ENCODE measurements at regions not wholly inside any gene's neighbourhood (a gene's known extent, or its start where the extent isn't known, plus 50 kb on each side); places are given as distances from the start of the nearest gene placed in this dataset.

DNA sequence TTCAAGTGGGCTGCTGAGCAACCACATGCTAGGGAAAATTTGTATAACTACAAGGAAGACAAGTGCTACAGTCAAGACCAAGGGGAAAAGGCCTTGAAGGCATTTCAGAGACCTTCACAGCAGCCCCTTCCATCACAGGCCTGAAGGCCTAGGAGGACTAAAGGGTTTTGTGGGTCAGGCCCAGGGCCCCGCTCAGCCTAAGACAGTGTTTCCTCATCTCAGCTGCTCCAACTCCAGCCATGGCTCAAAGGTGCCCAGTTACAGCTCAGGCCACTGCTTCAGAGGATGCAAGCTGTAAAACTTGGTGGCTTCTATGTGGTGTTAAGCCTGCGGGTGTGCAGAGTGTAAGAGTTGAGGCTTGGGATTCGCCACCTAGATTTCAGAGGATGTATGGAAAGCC is 260.5 kb downstream of the NXPE2 start:
- TF ChIP-seq, protein P1, sequence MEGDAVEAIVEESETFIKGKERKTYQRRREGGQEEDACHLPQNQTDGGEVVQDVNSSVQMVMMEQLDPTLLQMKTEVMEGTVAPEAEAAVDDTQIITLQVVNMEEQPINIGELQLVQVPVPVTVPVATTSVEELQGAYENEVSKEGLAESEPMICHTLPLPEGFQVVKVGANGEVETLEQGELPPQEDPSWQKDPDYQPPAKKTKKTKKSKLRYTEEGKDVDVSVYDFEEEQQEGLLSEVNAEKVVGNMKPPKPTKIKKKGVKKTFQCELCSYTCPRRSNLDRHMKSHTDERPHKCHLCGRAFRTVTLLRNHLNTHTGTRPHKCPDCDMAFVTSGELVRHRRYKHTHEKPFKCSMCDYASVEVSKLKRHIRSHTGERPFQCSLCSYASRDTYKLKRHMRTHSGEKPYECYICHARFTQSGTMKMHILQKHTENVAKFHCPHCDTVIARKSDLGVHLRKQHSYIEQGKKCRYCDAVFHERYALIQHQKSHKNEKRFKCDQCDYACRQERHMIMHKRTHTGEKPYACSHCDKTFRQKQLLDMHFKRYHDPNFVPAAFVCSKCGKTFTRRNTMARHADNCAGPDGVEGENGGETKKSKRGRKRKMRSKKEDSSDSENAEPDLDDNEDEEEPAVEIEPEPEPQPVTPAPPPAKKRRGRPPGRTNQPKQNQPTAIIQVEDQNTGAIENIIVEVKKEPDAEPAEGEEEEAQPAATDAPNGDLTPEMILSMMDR (optimal IDR thresholded peaks at IDR 0.05 in 1 of 3, IDR thresholded peaks at IDR 0.05 in 1 of 3, conservative IDR thresholded peaks at IDR 0.05 in 1 of 3; ENCODE audit: extremely low read depth in 1 of 3, insufficient read depth in 2 of 3, low read length in 3 of 3): no peak
- no peak for TF ChIP-seq EZH2 (IDR thresholded peaks at IDR 0.05; ENCODE audit: low read length)

Measured in keratinocyte (primary cell).